ENCODE measurements at regions not wholly inside any gene's neighbourhood (a gene's known extent, or its start where the extent isn't known, plus 50 kb on each side); places are given as distances from the start of the nearest gene placed in this dataset.

DNA sequence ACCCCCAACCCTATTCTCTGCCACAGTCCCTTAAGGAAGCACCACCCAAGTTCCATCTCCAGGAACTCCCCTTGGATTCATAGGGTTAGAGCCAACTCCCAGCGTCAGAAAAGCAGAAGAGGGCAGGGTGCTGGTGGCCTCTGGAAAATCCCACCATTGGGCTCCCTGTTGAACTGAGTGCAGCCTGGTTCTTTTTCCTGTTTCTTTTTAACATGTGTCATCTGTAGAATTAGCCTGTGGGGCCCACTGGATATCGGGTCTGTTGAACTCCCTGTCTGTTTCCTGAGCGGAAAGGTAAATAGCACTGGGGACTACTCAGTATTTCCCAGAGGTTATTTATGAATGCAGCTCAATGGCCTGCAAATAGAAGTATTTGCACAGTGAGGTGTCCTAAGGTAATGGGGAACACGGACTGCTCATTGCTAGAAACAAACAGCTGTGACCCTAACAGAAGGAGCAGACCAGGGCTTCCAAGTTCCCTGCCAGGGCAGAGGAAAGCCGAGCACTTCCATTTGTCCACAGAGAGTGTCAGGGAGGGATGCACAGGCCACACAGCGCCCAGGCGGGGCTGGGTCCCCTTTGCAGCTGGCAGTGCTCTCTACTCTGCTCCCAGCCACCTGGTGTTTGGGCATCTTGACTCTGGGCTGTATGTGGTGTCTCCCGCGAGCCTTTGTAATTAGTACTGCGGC lies 102.6 kb downstream of the FHDC1 start:
- TF ChIP-seq SIN3A (IDR thresholded peaks at IDR 0.05; ENCODE audit: borderline replicate concordance, insufficient read depth, low read depth, low read length) (no peak), CTCF (IDR thresholded peaks at IDR 0.05) (no peak), TCF7L2 (IDR thresholded peaks at IDR 0.05; ENCODE audit: low read depth, low read length) (no peak), POLR2AphosphoS5 (IDR thresholded peaks at IDR 0.05; ENCODE audit: low read depth, low read length) (no peak)
- TF ChIP-seq, protein P1, sequence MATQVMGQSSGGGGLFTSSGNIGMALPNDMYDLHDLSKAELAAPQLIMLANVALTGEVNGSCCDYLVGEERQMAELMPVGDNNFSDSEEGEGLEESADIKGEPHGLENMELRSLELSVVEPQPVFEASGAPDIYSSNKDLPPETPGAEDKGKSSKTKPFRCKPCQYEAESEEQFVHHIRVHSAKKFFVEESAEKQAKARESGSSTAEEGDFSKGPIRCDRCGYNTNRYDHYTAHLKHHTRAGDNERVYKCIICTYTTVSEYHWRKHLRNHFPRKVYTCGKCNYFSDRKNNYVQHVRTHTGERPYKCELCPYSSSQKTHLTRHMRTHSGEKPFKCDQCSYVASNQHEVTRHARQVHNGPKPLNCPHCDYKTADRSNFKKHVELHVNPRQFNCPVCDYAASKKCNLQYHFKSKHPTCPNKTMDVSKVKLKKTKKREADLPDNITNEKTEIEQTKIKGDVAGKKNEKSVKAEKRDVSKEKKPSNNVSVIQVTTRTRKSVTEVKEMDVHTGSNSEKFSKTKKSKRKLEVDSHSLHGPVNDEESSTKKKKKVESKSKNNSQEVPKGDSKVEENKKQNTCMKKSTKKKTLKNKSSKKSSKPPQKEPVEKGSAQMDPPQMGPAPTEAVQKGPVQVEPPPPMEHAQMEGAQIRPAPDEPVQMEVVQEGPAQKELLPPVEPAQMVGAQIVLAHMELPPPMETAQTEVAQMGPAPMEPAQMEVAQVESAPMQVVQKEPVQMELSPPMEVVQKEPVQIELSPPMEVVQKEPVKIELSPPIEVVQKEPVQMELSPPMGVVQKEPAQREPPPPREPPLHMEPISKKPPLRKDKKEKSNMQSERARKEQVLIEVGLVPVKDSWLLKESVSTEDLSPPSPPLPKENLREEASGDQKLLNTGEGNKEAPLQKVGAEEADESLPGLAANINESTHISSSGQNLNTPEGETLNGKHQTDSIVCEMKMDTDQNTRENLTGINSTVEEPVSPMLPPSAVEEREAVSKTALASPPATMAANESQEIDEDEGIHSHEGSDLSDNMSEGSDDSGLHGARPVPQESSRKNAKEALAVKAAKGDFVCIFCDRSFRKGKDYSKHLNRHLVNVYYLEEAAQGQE (IDR thresholded peaks at IDR 0.05; ENCODE audit: insufficient read depth in 1 of 2, low read depth in 2 of 2, low read length in 1 of 2), result no peak
- BruUV-seq (replicated peaks), result no TSS peak
- in situ Hi-C loops (cut with HindIII; ENCODE audit: low pct_unique_long_range_greater_than_20kb, low sequenced_read_pairs) (no loop called here), intact Hi-C loops (cut with micrococcal nuclease; ENCODE audit: unreplicated experiment) (no loop called here)
- Histone ChIP-seq H3K27me3 (ENCODE audit: control insufficient read depth, insufficient read depth, low read length) (no peaks in the 10 kb centered on the region), H3K9me3 (ENCODE audit: control insufficient read depth, insufficient read depth, low read depth, low read length) (no peaks in the 10 kb centered on the region), H3K4me1 (ENCODE audit: control insufficient read depth, insufficient read depth, low read length) (no peaks in the 10 kb centered on the region), H3K4me3 (ENCODE audit: low read depth in 2 of 2, low read length in 2 of 2) (no peak overlapping the region), H3K36me3 (ENCODE audit: control insufficient read depth, insufficient read depth, low read length) (no peaks in the 10 kb centered on the region), H3K27ac (ENCODE audit: low read length) (no peak overlapping the region)
- ATAC-seq, result 0 out of 2 replicates have a peak, but pooled peaks have one; percentile 21
- POLR2A ChIA-PET, result no interaction called here
- CTCF ChIA-PET, result no interaction called here
- no peak for DNase-seq (ENCODE audit: low read depth, low spot score)

DNA sequence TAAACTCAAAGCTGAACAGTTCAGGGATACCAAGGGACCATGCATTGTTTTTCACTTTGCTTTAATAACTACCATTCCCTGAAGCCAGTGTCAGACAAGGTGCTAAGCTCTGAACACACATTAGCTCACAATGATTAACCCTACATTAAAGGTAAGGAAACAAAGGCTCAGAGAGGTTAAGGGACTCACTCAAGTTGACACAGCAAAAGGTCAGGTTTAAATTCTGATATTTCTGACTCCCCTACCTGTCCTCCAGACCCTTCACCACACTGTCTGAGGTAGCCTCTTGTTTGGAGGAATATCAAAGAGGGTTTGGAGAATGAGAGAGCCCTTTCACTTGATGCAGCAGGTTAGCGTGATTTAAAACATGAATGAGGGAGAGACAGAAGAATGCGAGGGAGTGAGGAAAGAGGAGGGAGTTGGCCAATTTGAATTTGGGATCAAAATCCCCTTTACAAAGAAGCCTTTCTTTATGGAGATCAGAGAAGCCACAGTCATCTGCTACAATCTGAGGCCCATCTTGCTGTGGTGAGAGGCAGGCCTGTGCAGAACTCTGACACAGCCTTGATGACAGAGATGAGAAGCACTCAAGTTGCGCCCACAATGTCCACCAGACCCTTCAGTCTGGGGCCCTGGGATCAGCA lies 103.5 kb downstream of the FHDC1 start:
- no peaks in the 10 kb centered on the region for H3K9me3 ChIP-seq (ENCODE audit: control insufficient read depth, insufficient read depth, low read depth, low read length)
- no peak overlapping the region for H3K27ac ChIP-seq (ENCODE audit: low read length)
- ATAC-seq (no peak), DNase-seq (ENCODE audit: low read depth, low spot score) (no peak)
- H3K27me3 ChIP-seq (ENCODE audit: control insufficient read depth, insufficient read depth, low read length), result no peaks in the 10 kb centered on the region
- H3K4me3 ChIP-seq (ENCODE audit: low read depth in 2 of 2, low read length in 2 of 2), result no peak overlapping the region
- in situ Hi-C loops (cut with HindIII; ENCODE audit: low pct_unique_long_range_greater_than_20kb, low sequenced_read_pairs) (no loop called here), intact Hi-C loops (cut with micrococcal nuclease; ENCODE audit: unreplicated experiment) (no loop called here)
- BruUV-seq (replicated peaks), result no TSS peak
- H3K4me1 ChIP-seq (ENCODE audit: control insufficient read depth, insufficient read depth, low read length), result no peaks in the 10 kb centered on the region
- H3K36me3 ChIP-seq (ENCODE audit: control insufficient read depth, insufficient read depth, low read length), result no peaks in the 10 kb centered on the region
- TF ChIP-seq POLR2AphosphoS5 (IDR thresholded peaks at IDR 0.05; ENCODE audit: low read depth, low read length), result no peak
- no peak for TF ChIP-seq TCF7L2 (IDR thresholded peaks at IDR 0.05; ENCODE audit: low read depth, low read length)
- no peak for TF ChIP-seq CTCF (IDR thresholded peaks at IDR 0.05)
- TF ChIP-seq, protein P1 (IDR thresholded peaks at IDR 0.05; ENCODE audit: insufficient read depth in 1 of 2, low read depth in 2 of 2, low read length in 1 of 2), result no peak
- no peak for TF ChIP-seq SIN3A (IDR thresholded peaks at IDR 0.05; ENCODE audit: borderline replicate concordance, insufficient read depth, low read depth, low read length)
- CTCF ChIA-PET, result no interaction called here
- POLR2A ChIA-PET, result no interaction called here

All from Panc1 (cell line).